CD14-positive monocyte (primary cell): ENCODE measurements at regions not wholly inside any gene's neighbourhood (a gene's known extent, or its start where the extent isn't known, plus 50 kb on each side); places are given as distances from the start of the nearest gene placed in this dataset.

Source experiments
- DNase-seq, 3 donors: peaks; one replicate each; pipeline ENCODE4 v3.0.0-alpha.2; 2011 to 2022
- H2AFZ ChIP-seq: 2 replicates; pipeline ENCODE4 v1.6.0; 2012; ENCODE audit warnings: mild to moderate bottlenecking, low read depth, low read length, inconsistent platforms; ENCODE audit not compliant: insufficient read depth, poor library complexity, severe bottlenecking
- H3K27ac ChIP-seq, 2 donors: 1 replicate in 1 of 2; 2 replicates in 1 of 2; pipeline ENCODE4 v1.5.1; 2012 to 2013; ENCODE audit warnings: low read length in 2 of 2, control low read depth in 1 of 2, inconsistent platforms in 1 of 2, low read depth in 1 of 2, mild to moderate bottlenecking in 1 of 2
- H3K27me3 ChIP-seq, 2 donors: one replicate each; pipeline versions ENCODE4 v1.6.0 to v1.6.1; 2011 to 2013; ENCODE audit warnings: low read length in 2 of 2; ENCODE audit not compliant: control insufficient read depth in 2 of 2, insufficient read depth in 2 of 2
- H3K36me3 ChIP-seq, 2 donors: replicated peaks in 1 of 2; 1 replicate in 1 of 2; 2 replicates in 1 of 2; pipeline versions ENCODE4 v1.5.1 to v1.6.1; 2012 to 2013; ENCODE audit warnings: low read length in 2 of 2, control low read depth in 1 of 2, inconsistent platforms in 1 of 2, mild to moderate bottlenecking in 1 of 2; ENCODE audit not compliant: insufficient read depth in 2 of 2, control insufficient read depth in 1 of 2
- H3K4me1 ChIP-seq, 2 donors: 1 replicate in 1 of 2; 2 replicates in 1 of 2; pipeline versions ENCODE4 v1.5.1 to v1.6.1; 2012 to 2013; ENCODE audit warnings: low read length in 2 of 2, control low read depth in 1 of 2, inconsistent platforms in 1 of 2, mild to moderate bottlenecking in 1 of 2, moderate library complexity in 1 of 2; ENCODE audit not compliant: insufficient read depth in 2 of 2, control insufficient read depth in 1 of 2
- H3K4me2 ChIP-seq: replicated peaks from 2 replicates; pipeline ENCODE3; 2012; ENCODE audit warnings: low read length, moderate library complexity, mild to moderate bottlenecking; ENCODE audit not compliant: poor library complexity, severe bottlenecking; ENCODE audit errors: extremely low read depth
- H3K4me3 ChIP-seq, 3 experiments: fragments of 200-600 bp in 1 of 3; sonication (generic) in 1 of 3; replicated peaks in 1 of 3; 1 replicate in 2 of 3; 2 replicates in 1 of 3; pipeline ENCODE4 v1.5.1; 2011 to 2013; ENCODE audit warnings: low read length in 3 of 3, mild to moderate bottlenecking in 3 of 3, control low read depth in 2 of 3, low read depth in 2 of 3, inconsistent platforms in 1 of 3, moderate library complexity in 1 of 3
- H3K79me2 ChIP-seq: 2 replicates; pipeline ENCODE4 v1.6.0; 2012; ENCODE audit warnings: mild to moderate bottlenecking, control low read depth, inconsistent platforms, low read length, moderate library complexity; ENCODE audit not compliant: insufficient read depth
- H3K9ac ChIP-seq: 2 replicates; pipeline ENCODE4 v1.6.0; 2017; ENCODE audit warnings: low read length, mild to moderate bottlenecking; ENCODE audit not compliant: insufficient read depth, poor library complexity, severe bottlenecking
- H3K9me3 ChIP-seq, 2 donors: replicated peaks in 1 of 2; 1 replicate in 1 of 2; 2 replicates in 1 of 2; pipeline versions ENCODE4 v1.5.1 to v1.6.1; 2012 to 2013; ENCODE audit warnings: low read length in 2 of 2, control low read depth in 1 of 2; ENCODE audit not compliant: control insufficient read depth in 1 of 2, insufficient read depth in 1 of 2
- H4K20me1 ChIP-seq: 2 replicates; pipeline ENCODE4 v1.6.0; 2012; ENCODE audit warnings: mild to moderate bottlenecking, low read length, control low read depth, moderate library complexity; ENCODE audit not compliant: insufficient read depth
- H3K27ac Mint-ChIP-seq, 7 donors: one replicate each; pipeline ENCODE4 v1.8.0; 2020; ENCODE audit warnings: mild to moderate bottlenecking in 7 of 7, mixed read lengths in 7 of 7, moderate library complexity in 6 of 7, inconsistent platforms in 2 of 7
- H3K27me3 Mint-ChIP-seq, 3 donors: one replicate each; pipeline ENCODE4 v1.8.0; 2021 to 2022; ENCODE audit warnings: low read depth in 3 of 3, mild to moderate bottlenecking in 3 of 3, mixed read lengths in 3 of 3, moderate library complexity in 3 of 3, inconsistent platforms in 1 of 3
- H3K36me3 Mint-ChIP-seq, 2 donors: one replicate each; pipeline ENCODE4 v1.8.0; 2020; ENCODE audit warnings: mixed read lengths in 2 of 2, inconsistent platforms in 1 of 2, mild to moderate bottlenecking in 1 of 2
- H3K4me1 Mint-ChIP-seq: one replicate; pipeline ENCODE4 v1.8.0; 2020; ENCODE audit warnings: mild to moderate bottlenecking, mixed read lengths
- H3K4me3 Mint-ChIP-seq, 2 donors: one replicate each; pipeline ENCODE4 v1.8.0; 2020; ENCODE audit warnings: mild to moderate bottlenecking in 2 of 2, mixed read lengths in 2 of 2, moderate library complexity in 1 of 2
- H3K9me3 Mint-ChIP-seq, 7 donors: one replicate each; pipeline ENCODE4 v1.8.0; 2020 to 2022; ENCODE audit warnings: mixed read lengths in 7 of 7, mild to moderate bottlenecking in 6 of 7, moderate library complexity in 6 of 7, inconsistent platforms in 2 of 7
- WGBS: methylation state at CpG from one replicate; pipeline ENCODE4 v1.1.5; 2013; ENCODE audit warnings: missing lambda C conversion rate; ENCODE audit not compliant: insufficient coverage; 5-methylcytosine and 5-hydroxymethylcytosine counted together
- intact Hi-C, 2 donors: fragments of 100-400 bp; cut with micrococcal nuclease; formaldehyde crosslinking; loops; one replicate each; pipeline versions ENCODE4 v1.15.0 to v1.15.1; 2023
- TF ChIP-seq, protein P1 (sequence below): fragments of 200-600 bp; IDR thresholded peaks from one replicate; pipeline ENCODE4 v1.8.0; 2022; ENCODE audit warnings: antibody characterized with exemption, mild to moderate bottlenecking

DNA sequence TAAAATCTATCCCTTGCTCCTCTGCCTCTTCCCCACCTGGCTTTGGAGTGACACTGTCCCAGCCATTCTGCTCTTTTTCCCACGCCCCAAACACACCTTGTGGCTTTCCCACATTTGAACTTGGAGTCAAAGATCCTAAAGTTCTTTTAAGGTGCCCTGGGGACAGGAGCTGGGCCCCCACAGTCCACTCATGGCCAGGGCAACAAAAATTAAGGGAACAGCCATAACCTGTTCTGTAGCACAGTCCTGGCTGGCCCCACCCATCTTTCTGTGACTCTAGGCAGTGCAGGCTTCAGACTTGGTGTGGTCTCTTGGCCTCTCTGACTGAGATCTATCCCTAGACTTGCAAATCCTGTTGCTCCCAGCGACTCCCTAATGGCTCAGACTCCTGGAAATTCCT, 143.0 kb upstream of the MAGI3 start:
- no peak overlapping the region for H3K27ac Mint-ChIP-seq

DNA sequence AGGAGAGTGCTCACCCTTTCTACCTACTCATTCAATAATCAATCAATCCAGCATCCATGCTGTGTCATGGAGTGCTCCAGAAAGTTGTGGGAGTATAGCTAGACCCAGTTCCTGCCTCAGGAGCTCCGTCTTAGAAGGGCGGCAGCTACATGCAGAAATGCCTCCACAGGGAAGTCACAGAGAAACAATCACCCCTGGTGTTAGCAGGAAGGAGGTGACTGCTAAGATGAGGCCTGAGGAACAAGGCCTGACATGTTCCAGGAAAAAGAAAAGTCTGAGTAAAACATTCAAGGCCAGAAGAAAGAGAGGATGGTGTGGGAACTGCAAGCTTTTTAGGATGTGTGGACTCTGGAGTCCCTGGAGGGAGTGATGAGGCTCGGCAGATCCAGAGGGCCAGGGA, 142.5 kb upstream of the MAGI3 start:
- TF ChIP-seq, protein P1, sequence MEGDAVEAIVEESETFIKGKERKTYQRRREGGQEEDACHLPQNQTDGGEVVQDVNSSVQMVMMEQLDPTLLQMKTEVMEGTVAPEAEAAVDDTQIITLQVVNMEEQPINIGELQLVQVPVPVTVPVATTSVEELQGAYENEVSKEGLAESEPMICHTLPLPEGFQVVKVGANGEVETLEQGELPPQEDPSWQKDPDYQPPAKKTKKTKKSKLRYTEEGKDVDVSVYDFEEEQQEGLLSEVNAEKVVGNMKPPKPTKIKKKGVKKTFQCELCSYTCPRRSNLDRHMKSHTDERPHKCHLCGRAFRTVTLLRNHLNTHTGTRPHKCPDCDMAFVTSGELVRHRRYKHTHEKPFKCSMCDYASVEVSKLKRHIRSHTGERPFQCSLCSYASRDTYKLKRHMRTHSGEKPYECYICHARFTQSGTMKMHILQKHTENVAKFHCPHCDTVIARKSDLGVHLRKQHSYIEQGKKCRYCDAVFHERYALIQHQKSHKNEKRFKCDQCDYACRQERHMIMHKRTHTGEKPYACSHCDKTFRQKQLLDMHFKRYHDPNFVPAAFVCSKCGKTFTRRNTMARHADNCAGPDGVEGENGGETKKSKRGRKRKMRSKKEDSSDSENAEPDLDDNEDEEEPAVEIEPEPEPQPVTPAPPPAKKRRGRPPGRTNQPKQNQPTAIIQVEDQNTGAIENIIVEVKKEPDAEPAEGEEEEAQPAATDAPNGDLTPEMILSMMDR = no peak
- H3K4me3 Mint-ChIP-seq = no peak overlapping the region
- WGBS = 90% methylated on average over 3 of the region's 3 CpGs

More for the DNA sequence above, 143.0 kb upstream of the MAGI3 start:
- Histone ChIP-seq H3K9ac (no peak overlapping the region), H3K4me1 (no peaks in the 10 kb centered on the region), H3K36me3 (no peaks in the 10 kb centered on the region), H3K4me2 (no peak overlapping the region), H2AFZ (no peak overlapping the region), H3K9me3 (no peaks in the 10 kb centered on the region), H3K79me2 (no peaks in the 10 kb centered on the region), H3K4me3 (no peak overlapping the region), H3K27me3 (no peaks in the 10 kb centered on the region), H3K27ac (no peak overlapping the region), H4K20me1 (no peaks in the 10 kb centered on the region)
- H3K27me3 Mint-ChIP-seq = peaks cover 1 to 10% (median 2%) of the 10 kb centered on the region in 3 donors
- no peak for DNase-seq
- intact Hi-C loops = no loop called here
- WGBS = 100% methylated on average over 1 of the region's 2 CpGs
- no peaks in the 10 kb centered on the region for H3K4me1 Mint-ChIP-seq
- no peak overlapping the region for H3K4me3 Mint-ChIP-seq
- no peaks in the 10 kb centered on the region for H3K36me3 Mint-ChIP-seq
- TF ChIP-seq, protein P1 = no peak
- peaks cover 0 to 3% (median 0%) of the 10 kb centered on the region in 7 donors for H3K9me3 Mint-ChIP-seq

More for the DNA sequence above, 142.5 kb upstream of the MAGI3 start:
- Histone ChIP-seq H3K79me2 (no peaks in the 10 kb centered on the region), H4K20me1 (no peaks in the 10 kb centered on the region), H3K36me3 (no peaks in the 10 kb centered on the region), H3K4me1 (no peaks in the 10 kb centered on the region), H2AFZ (no peak overlapping the region), H3K27ac (no peak overlapping the region), H3K9me3 (no peaks in the 10 kb centered on the region), H3K4me3 (no peak overlapping the region), H3K4me2 (no peak overlapping the region), H3K9ac (no peak overlapping the region), H3K27me3 (no peaks in the 10 kb centered on the region)
- DNase-seq = no peak
- intact Hi-C loops = no loop called here
- H3K4me1 Mint-ChIP-seq = no peaks in the 10 kb centered on the region
- no peak overlapping the region for H3K27ac Mint-ChIP-seq
- H3K36me3 Mint-ChIP-seq = no peaks in the 10 kb centered on the region
- H3K9me3 Mint-ChIP-seq = peaks cover 0 to 4% (median 0%) of the 10 kb centered on the region in 7 donors
- peaks cover 1 to 13% (median 2%) of the 10 kb centered on the region in 3 donors for H3K27me3 Mint-ChIP-seq
